HG03439 (cell line): ENCODE measurements at regions not wholly inside any gene's neighbourhood (a gene's known extent, or its start where the extent isn't known, plus 50 kb on each side); places are given as distances from the start of the nearest gene placed in this dataset.

Experiments used
- ATAC-seq: cut with Tn5 transposase; IDR thresholded peaks from one replicate; pipeline ENCODE4 v1.9.1; 2021; ENCODE audit warnings: mild to moderate bottlenecking, moderate library complexity; ENCODE audit not compliant: unreplicated experiment

GRCh38 chr15:94889153-94889552 is 657.8 kb downstream of the MCTP2 start:
- no peak for ATAC-seq

- ATAC-seq: no peak
These were observed 661.7 kb downstream of the MCTP2 start for GRCh38 chr15:94893091-94893490.

GRCh38 chr15:94894056-94894455 is 662.7 kb downstream of the MCTP2 start:
- no peak for ATAC-seq

GRCh38 chr15:94909510-94909909 is 678.1 kb downstream of the MCTP2 start:
- no peak for ATAC-seq

GRCh38 chr15:94910166-94910565 is 678.8 kb downstream of the MCTP2 start:
- ATAC-seq: no peak

- ATAC-seq: no peak
These were observed 681.4 kb downstream of the MCTP2 start for GRCh38 chr15:94912760-94913159.

- no peak for ATAC-seq
These were observed 685.7 kb downstream of the MCTP2 start for GRCh38 chr15:94917068-94917467.

- ATAC-seq: no peak
These were observed 690.6 kb downstream of the MCTP2 start for GRCh38 chr15:94921936-94922335.

- no peak for ATAC-seq
These were observed 692.7 kb downstream of the MCTP2 start for GRCh38 chr15:94924057-94924456.

GRCh38 chr15:94924971-94925598 is 693.7 kb downstream of the MCTP2 start:
- ATAC-seq: no peak

GRCh38 chr15:94925680-94926079 is 694.3 kb downstream of the MCTP2 start:
- ATAC-seq: no peak

- no peak for ATAC-seq
These were observed 695.6 kb downstream of the MCTP2 start for GRCh38 chr15:94927003-94927402.

GRCh38 chr15:94929282-94929681 is 697.9 kb downstream of the MCTP2 start:
- no peak for ATAC-seq

- no peak for ATAC-seq
These were observed 699.1 kb downstream of the MCTP2 start for GRCh38 chr15:94930441-94930840.

GRCh38 chr15:94930960-94931359 is 699.6 kb downstream of the MCTP2 start:
- ATAC-seq: no peak

GRCh38 chr15:94934440-94934839 is 703.1 kb downstream of the MCTP2 start:
- no peak for ATAC-seq

- no peak for ATAC-seq
These were observed 705.9 kb downstream of the MCTP2 start for GRCh38 chr15:94937242-94937641.

- no peak for ATAC-seq
These were observed 712.5 kb downstream of the MCTP2 start for GRCh38 chr15:94943888-94944287.

GRCh38 chr15:94951538-94951937 is 720.2 kb downstream of the MCTP2 start:
- ATAC-seq: no peak

GRCh38 chr15:94963953-94964352 is 732.6 kb downstream of the MCTP2 start:
- ATAC-seq: no peak

GRCh38 chr15:94965593-94965992 is 734.2 kb downstream of the MCTP2 start:
- ATAC-seq: no peak

GRCh38 chr15:94968133-94968532 is 736.8 kb downstream of the MCTP2 start:
- ATAC-seq: no peak

- ATAC-seq: no peak
These were observed 738.7 kb downstream of the MCTP2 start for GRCh38 chr15:94970096-94970495.
